HG02973 (cell line): ENCODE measurements at regions not wholly inside any gene's neighbourhood (a gene's known extent, or its start where the extent isn't known, plus 50 kb on each side); places are given as distances from the start of the nearest gene placed in this dataset.

Source experiments
- ATAC-seq: cut with Tn5 transposase; IDR thresholded peaks from one replicate; pipeline ENCODE4 v1.9.1; 2021; ENCODE audit warnings: moderate library complexity; ENCODE audit not compliant: unreplicated experiment

GRCh38 chr17:74098136-74099024 is 105.1 kb upstream of the RPL38 start:
- ATAC-seq, result no peak

GRCh38 chr17:74099442-74100340 is 103.8 kb upstream of the RPL38 start:
- no peak for ATAC-seq

- ATAC-seq, result no peak
Measured at GRCh38 chr17:74104921-74105320, 98.6 kb upstream of the RPL38 start.

- ATAC-seq, result no peak
Measured at GRCh38 chr17:74107107-74107506, 96.4 kb upstream of the RPL38 start.

GRCh38 chr17:74108126-74108705 is 95.3 kb upstream of the RPL38 start:
- no peak for ATAC-seq

GRCh38 chr17:74110467-74110866 is 93.0 kb upstream of the RPL38 start:
- no peak for ATAC-seq

GRCh38 chr17:74113326-74113725 is 90.2 kb upstream of the RPL38 start:
- no peak for ATAC-seq

GRCh38 chr17:74113952-74114351 is 89.5 kb upstream of the RPL38 start:
- no peak for ATAC-seq

GRCh38 chr17:74114881-74115470 is 88.5 kb upstream of the RPL38 start:
- no peak for ATAC-seq

- ATAC-seq, result no peak
Measured at GRCh38 chr17:74115586-74115985, 87.9 kb upstream of the RPL38 start.

GRCh38 chr17:74116087-74116717 is 87.3 kb upstream of the RPL38 start:
- no peak for ATAC-seq

GRCh38 chr17:74117087-74117698 is 86.3 kb upstream of the RPL38 start:
- no peak for ATAC-seq

GRCh38 chr17:74117999-74118421 is 85.5 kb upstream of the RPL38 start:
- no peak for ATAC-seq

GRCh38 chr17:74118504-74118903 is 85.0 kb upstream of the RPL38 start:
- no peak for ATAC-seq

- ATAC-seq, result no peak
Measured at GRCh38 chr17:74119049-74119580, 84.4 kb upstream of the RPL38 start.

- ATAC-seq, result no peak
Measured at GRCh38 chr17:74119965-74120364, 83.5 kb upstream of the RPL38 start.

- ATAC-seq, result no peak
Measured at GRCh38 chr17:74123350-74123749, 80.1 kb upstream of the RPL38 start.

GRCh38 chr17:74123866-74124444 is 79.5 kb upstream of the RPL38 start:
- ATAC-seq, result no peak

- ATAC-seq, result no peak
Measured at GRCh38 chr17:74125156-74125555, 78.3 kb upstream of the RPL38 start.
